ENCODE measurements at regions not wholly inside any gene's neighbourhood (a gene's known extent, or its start where the extent isn't known, plus 50 kb on each side); places are given as distances from the start of the nearest gene placed in this dataset.

GRCh38 chr20:55880361-55880760 lies 125.0 kb downstream of the CBLN4 start:
- no peak for TF ChIP-seq CTCF (IDR thresholded peaks at IDR 0.05; ENCODE audit: extremely low read depth, insufficient read depth, missing control alignments)
- DNase-seq (ENCODE audit: low spot score): no peak

GRCh38 chr20:55855052-55855451 lies 150.3 kb downstream of the CBLN4 start:
- in situ Hi-C loops (cut with MboI; ENCODE audit: low pct_unique_long_range_greater_than_20kb, low sequenced_read_pairs, unreplicated experiment): no loop called here
- no peak for TF ChIP-seq CTCF (IDR thresholded peaks at IDR 0.05; ENCODE audit: extremely low read depth, insufficient read depth, missing control alignments)
- no peak for DNase-seq (ENCODE audit: low spot score)

More at GRCh38 chr20:55880361-55880760, 125.0 kb downstream of the CBLN4 start:
- in situ Hi-C loops (cut with MboI; ENCODE audit: low pct_unique_long_range_greater_than_20kb, low sequenced_read_pairs, unreplicated experiment): no loop called here

GRCh38 chr20:55830121-55830827 lies 175.0 kb downstream of the CBLN4 start:
- in situ Hi-C loops (cut with MboI; ENCODE audit: low pct_unique_long_range_greater_than_20kb, low sequenced_read_pairs, unreplicated experiment): no loop called here
- no peak for DNase-seq (ENCODE audit: low spot score)
- TF ChIP-seq CTCF (IDR thresholded peaks at IDR 0.05; ENCODE audit: extremely low read depth, insufficient read depth, missing control alignments): no peak

GRCh38 chr20:55805138-55805537 lies 200.2 kb downstream of the CBLN4 start:
- in situ Hi-C loops (cut with MboI; ENCODE audit: low pct_unique_long_range_greater_than_20kb, low sequenced_read_pairs, unreplicated experiment): no loop called here

GRCh38 chr20:55800552-55801245 lies 204.6 kb downstream of the CBLN4 start:
- in situ Hi-C loops (cut with MboI; ENCODE audit: low pct_unique_long_range_greater_than_20kb, low sequenced_read_pairs, unreplicated experiment): no loop called here
- TF ChIP-seq CTCF (IDR thresholded peaks at IDR 0.05; ENCODE audit: extremely low read depth, insufficient read depth, missing control alignments): no peak
- no peak for DNase-seq (ENCODE audit: low spot score)

More at GRCh38 chr20:55805138-55805537, 200.2 kb downstream of the CBLN4 start:
- no peak for TF ChIP-seq CTCF (IDR thresholded peaks at IDR 0.05; ENCODE audit: extremely low read depth, insufficient read depth, missing control alignments)
- DNase-seq (ENCODE audit: low spot score): no peak

GRCh38 chr20:55793986-55794385 lies 211.3 kb downstream of the CBLN4 start:
- in situ Hi-C loops (cut with MboI; ENCODE audit: low pct_unique_long_range_greater_than_20kb, low sequenced_read_pairs, unreplicated experiment): no loop called here
- DNase-seq (ENCODE audit: low spot score): no peak
- no peak for TF ChIP-seq CTCF (IDR thresholded peaks at IDR 0.05; ENCODE audit: extremely low read depth, insufficient read depth, missing control alignments)

All from GM13977 (cell line).